ENCODE measurements at regions not wholly inside any gene's neighbourhood (a gene's known extent, or its start where the extent isn't known, plus 50 kb on each side); places are given as distances from the start of the nearest gene placed in this dataset.

DNA sequence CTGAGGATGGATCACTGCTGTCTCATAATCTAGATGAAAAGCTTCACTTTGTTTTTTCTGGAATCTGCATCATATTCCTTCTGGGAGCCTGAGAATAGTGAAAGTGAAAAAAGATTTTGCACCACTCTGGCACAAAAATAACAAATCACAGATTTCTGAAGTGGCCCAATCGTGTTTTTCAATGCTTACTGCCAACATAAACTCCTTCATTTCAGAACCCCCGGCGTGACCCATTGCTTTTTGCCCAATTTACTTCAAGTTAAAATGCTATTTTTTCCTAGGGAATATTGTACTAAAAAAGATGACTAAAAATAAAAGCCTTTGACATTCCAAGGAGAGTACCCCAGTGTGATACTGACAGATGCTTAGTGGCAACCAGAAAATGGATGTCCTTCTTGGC lies 53.7 kb upstream of the ANK3 start:
- ChIA-PET POLR2A (no interaction called here), CTCF (interaction anchor here (0.8 to 5.4 kb wide), 6 partner anchors 10 to 327 kb away, joined by 3 to 61 read pairs (median 8); no protein-coding TSS in a partner anchor)
- Mint-ChIP-seq H3K36me3 (ENCODE audit: low read depth) (no peaks in the 10 kb centered on the region), H3K27me3 (no peaks in the 10 kb centered on the region), H3K9me3 (no peaks in the 10 kb centered on the region), H3K4me3 (no peak overlapping the region), H3K27ac (no peak overlapping the region), H3K4me1 (peaks cover 8% of the 10 kb centered on the region)
- no peak for ATAC-seq (ENCODE audit: low read depth)
- no peak for DNase-seq
- TF ChIP-seq, protein P1, sequence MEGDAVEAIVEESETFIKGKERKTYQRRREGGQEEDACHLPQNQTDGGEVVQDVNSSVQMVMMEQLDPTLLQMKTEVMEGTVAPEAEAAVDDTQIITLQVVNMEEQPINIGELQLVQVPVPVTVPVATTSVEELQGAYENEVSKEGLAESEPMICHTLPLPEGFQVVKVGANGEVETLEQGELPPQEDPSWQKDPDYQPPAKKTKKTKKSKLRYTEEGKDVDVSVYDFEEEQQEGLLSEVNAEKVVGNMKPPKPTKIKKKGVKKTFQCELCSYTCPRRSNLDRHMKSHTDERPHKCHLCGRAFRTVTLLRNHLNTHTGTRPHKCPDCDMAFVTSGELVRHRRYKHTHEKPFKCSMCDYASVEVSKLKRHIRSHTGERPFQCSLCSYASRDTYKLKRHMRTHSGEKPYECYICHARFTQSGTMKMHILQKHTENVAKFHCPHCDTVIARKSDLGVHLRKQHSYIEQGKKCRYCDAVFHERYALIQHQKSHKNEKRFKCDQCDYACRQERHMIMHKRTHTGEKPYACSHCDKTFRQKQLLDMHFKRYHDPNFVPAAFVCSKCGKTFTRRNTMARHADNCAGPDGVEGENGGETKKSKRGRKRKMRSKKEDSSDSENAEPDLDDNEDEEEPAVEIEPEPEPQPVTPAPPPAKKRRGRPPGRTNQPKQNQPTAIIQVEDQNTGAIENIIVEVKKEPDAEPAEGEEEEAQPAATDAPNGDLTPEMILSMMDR (IDR thresholded peaks at IDR 0.05) = no peak
- intact Hi-C loops (cut with micrococcal nuclease) = no loop called here

DNA sequence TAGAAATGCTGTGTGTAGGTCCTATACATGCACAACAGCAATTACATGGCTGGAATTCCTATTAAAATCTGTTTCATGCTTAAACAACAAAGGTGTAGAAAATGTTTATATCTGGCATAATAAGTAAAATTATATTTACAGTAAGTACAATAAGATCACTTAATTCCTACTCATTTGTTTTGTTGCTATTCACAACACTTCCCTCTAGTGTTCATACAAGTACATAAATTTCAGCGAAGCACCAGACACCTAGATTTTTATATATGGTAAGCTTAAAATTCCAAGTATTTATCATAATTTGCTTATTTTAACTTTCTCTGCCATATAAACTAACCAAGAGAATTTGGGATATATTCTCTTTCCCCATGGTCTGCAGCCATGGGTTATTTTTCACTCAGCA lies 51.8 kb upstream of the ANK3 start:
- H3K9me3 Mint-ChIP-seq = no peaks in the 10 kb centered on the region
- POLR2A ChIA-PET = no interaction called here
- H3K27ac Mint-ChIP-seq = no peak overlapping the region
- DNase-seq (no peak), ATAC-seq (ENCODE audit: low read depth) (no peak)
- TF ChIP-seq, protein P1 (IDR thresholded peaks at IDR 0.05) = no peak
- H3K36me3 Mint-ChIP-seq (ENCODE audit: low read depth) = no peaks in the 10 kb centered on the region
- H3K27me3 Mint-ChIP-seq = no peaks in the 10 kb centered on the region
- CTCF ChIA-PET = interaction anchor here (0.6 to 4.2 kb wide), 8 partner anchors 105 to 341 kb away, joined by 3 to 37 read pairs (median 4); no protein-coding TSS in a partner anchor
- no peak overlapping the region for H3K4me3 Mint-ChIP-seq
- no peaks in the 10 kb centered on the region for H3K4me1 Mint-ChIP-seq
- intact Hi-C loops (cut with micrococcal nuclease) = no loop called here

DNA sequence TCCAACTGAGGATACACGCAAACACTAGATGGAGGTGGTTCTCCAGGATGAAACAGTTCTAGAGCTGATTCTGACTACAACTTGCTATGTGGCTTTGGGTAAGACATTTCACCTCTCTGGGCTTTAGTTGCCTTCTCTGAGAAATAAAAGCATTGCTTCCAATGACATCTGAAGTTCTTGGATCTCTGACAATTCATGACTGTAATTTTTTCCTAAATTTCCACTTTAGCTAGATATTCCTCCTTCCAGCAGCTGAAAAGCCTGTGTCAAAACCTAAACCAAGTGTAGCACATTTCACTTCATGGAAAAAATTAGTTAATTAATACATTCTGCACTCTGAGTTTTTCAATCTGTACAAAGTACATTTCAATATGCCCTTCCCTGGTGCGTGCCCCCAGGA lies 50.0 kb upstream of the ANK3 start:
- H3K9me3 Mint-ChIP-seq = no peaks in the 10 kb centered on the region
- no peak overlapping the region for H3K4me3 Mint-ChIP-seq
- CTCF ChIA-PET = interaction anchor here (1.0 to 4.2 kb wide), 4 partner anchors 201 to 325 kb away, joined by 3 to 37 read pairs (median 6); no protein-coding TSS in a partner anchor
- H3K4me1 Mint-ChIP-seq = no peaks in the 10 kb centered on the region
- TF ChIP-seq, protein P1 (IDR thresholded peaks at IDR 0.05) = no peak
- intact Hi-C loops (cut with micrococcal nuclease) = loop anchor here (10.0 kb wide), 1 partner anchor 1655 kb away; no protein-coding TSS in a partner anchor
- ATAC-seq (ENCODE audit: low read depth) (no peak), DNase-seq (no peak)
- no peaks in the 10 kb centered on the region for H3K36me3 Mint-ChIP-seq (ENCODE audit: low read depth)
- POLR2A ChIA-PET = no interaction called here
- no peak overlapping the region for H3K27ac Mint-ChIP-seq
- no peaks in the 10 kb centered on the region for H3K27me3 Mint-ChIP-seq

Data from activated B cell treated with CpG ODN at 0.5 μM for 24 hours (primary cell).